ENCODE measurements at regions not wholly inside any gene's neighbourhood (a gene's known extent, or its start where the extent isn't known, plus 50 kb on each side); places are given as distances from the start of the nearest gene placed in this dataset.

- no peak for TF ChIP-seq CTCF (conservative IDR thresholded peaks at IDR 0.05 in 1 of 2, IDR thresholded peaks at IDR 0.05 in 1 of 2; ENCODE audit: low read depth in 1 of 2, low read length in 2 of 2)
- TF ChIP-seq EZH2 (IDR thresholded peaks at IDR 0.05; ENCODE audit: low read length, missing control alignments), result no peak
These were observed 1538.8 kb downstream of the RPA4 start for GRCh38 chrX:98422536-98422935.
